Activated naive CD8-positive, alpha-beta T cell (primary cell): ENCODE measurements at regions not wholly inside any gene's neighbourhood (a gene's known extent, or its start where the extent isn't known, plus 50 kb on each side); places are given as distances from the start of the nearest gene placed in this dataset.

Experiments
- H3K27ac Mint-ChIP-seq: one replicate; pipeline ENCODE4 v1.8.0; 2021; ENCODE audit warnings: mixed read lengths
- H3K27me3 Mint-ChIP-seq: one replicate; pipeline ENCODE4 v1.8.0; 2021; ENCODE audit warnings: mixed read lengths
- H3K36me3 Mint-ChIP-seq: one replicate; pipeline ENCODE4 v1.8.0; 2021; ENCODE audit warnings: mixed read lengths
- H3K4me1 Mint-ChIP-seq: one replicate; pipeline ENCODE4 v1.8.0; 2021; ENCODE audit warnings: low read depth, mixed read lengths
- H3K4me3 Mint-ChIP-seq: one replicate; pipeline ENCODE4 v1.8.0; 2021; ENCODE audit warnings: mild to moderate bottlenecking, mixed read lengths
- H3K9me3 Mint-ChIP-seq: one replicate; pipeline ENCODE4 v1.8.0; 2021; ENCODE audit warnings: low read depth, mixed read lengths

DNA sequence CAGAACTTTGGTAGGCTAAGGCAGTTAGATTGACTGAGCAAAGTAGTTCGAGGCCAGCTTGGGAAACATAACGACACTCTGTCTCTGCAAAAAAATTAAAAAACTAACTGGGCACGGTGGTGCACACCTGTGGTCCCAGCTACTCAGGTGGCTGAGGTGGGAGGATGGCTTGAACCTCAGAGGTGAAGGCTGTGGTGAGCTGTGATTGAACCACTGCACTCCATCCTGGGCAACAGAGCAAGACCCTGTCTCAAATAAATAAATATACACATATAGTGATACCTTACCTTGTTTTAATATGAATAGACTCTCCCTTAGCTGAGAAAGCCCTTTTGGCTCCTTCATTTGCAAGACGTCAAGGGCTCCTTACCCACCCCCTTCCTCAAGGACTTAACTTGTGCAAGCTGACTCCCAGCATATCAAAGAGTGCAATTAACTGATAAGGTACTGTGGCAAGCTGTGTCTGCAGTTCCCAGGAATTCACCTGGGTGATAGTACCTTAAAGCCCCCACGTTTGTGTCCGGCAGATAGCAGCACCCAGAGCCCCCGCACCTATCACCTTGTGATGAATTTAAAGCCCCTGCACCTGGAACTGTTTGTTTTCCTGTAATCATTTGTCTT, 655.6 kb upstream of the GALNTL6 start:
- no peaks in the 10 kb centered on the region for H3K27me3 Mint-ChIP-seq
- H3K9me3 Mint-ChIP-seq = peaks cover 4% of the 10 kb centered on the region
- no peaks in the 10 kb centered on the region for H3K36me3 Mint-ChIP-seq
- H3K27ac Mint-ChIP-seq = no peak overlapping the region
- no peak overlapping the region for H3K4me3 Mint-ChIP-seq
- H3K4me1 Mint-ChIP-seq = no peaks in the 10 kb centered on the region

DNA sequence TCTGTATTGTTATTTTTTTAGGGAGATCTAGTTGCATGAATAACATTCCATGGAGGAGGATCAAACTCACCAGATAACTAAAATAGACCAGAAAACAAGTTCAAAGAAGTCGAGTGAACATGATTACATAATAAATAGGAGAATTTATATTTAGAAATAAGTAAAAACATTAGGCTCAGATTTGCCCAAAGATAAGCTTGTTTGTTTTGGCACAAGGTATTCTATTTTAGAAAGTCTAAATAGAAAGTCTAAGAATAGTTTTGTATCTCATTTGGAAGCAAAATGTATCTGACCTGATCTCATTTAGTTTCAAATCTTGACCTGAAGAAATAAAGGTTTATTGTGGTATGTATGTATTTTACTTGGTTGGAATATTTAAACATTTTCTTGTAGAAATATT, 670.6 kb upstream of the GALNTL6 start:
- Mint-ChIP-seq H3K27ac (no peak overlapping the region), H3K4me3 (no peak overlapping the region), H3K4me1 (no peaks in the 10 kb centered on the region), H3K27me3 (no peaks in the 10 kb centered on the region), H3K9me3 (peaks cover 6% of the 10 kb centered on the region), H3K36me3 (no peaks in the 10 kb centered on the region)

DNA sequence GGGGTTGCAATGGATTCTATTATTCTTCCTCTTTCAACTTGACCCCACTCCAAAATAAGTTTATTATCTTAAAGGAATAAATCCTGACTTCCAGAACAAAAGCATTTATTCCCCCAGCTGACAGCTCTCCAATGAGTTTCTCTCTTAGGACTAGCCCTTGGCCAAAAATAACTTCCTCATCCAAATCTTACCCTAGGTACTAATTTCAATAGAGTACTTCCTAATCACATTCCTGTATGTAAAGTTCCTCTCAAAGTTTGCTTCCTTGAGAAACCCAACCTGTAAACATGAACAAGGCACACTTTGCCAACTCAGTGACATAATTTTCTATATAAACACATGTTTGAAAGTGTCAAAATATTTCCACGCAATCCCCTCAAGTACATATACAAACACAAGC, 671.2 kb upstream of the GALNTL6 start:
- no peak overlapping the region for H3K27ac Mint-ChIP-seq
- H3K27me3 Mint-ChIP-seq = no peaks in the 10 kb centered on the region
- H3K36me3 Mint-ChIP-seq = no peaks in the 10 kb centered on the region
- peaks cover 6% of the 10 kb centered on the region for H3K9me3 Mint-ChIP-seq
- H3K4me3 Mint-ChIP-seq = no peak overlapping the region
- no peaks in the 10 kb centered on the region for H3K4me1 Mint-ChIP-seq

DNA sequence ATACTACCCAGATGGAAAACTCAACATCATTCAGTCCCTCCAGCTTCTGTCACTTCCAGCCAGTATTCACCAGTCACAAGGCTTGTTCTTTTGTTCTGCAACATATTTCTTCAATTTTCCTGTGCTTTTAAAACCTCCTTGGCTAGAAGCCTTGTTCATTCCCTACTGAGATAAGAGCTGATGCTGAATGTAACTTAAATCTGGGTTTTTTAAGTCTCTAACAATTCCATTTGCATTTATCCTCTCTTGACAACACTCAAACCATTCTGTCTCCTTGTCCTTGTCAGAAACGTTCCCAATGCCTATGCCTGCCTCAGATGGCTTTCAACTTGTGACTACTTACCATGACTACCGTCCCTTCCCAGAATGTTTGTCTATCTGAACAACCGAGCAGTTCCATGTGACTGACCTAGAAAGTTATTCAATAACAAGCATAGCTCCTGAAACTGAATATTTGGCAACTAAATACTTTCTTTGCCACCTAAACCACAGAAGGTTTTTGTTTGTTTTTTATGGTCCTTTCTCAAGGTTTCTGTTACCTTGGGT, 682.9 kb upstream of the GALNTL6 start:
- H3K4me3 Mint-ChIP-seq = no peak overlapping the region
- H3K27ac Mint-ChIP-seq = no peak overlapping the region
- no peaks in the 10 kb centered on the region for H3K36me3 Mint-ChIP-seq
- peaks cover 9% of the 10 kb centered on the region for H3K9me3 Mint-ChIP-seq
- H3K4me1 Mint-ChIP-seq = no peaks in the 10 kb centered on the region
- H3K27me3 Mint-ChIP-seq = no peaks in the 10 kb centered on the region

DNA sequence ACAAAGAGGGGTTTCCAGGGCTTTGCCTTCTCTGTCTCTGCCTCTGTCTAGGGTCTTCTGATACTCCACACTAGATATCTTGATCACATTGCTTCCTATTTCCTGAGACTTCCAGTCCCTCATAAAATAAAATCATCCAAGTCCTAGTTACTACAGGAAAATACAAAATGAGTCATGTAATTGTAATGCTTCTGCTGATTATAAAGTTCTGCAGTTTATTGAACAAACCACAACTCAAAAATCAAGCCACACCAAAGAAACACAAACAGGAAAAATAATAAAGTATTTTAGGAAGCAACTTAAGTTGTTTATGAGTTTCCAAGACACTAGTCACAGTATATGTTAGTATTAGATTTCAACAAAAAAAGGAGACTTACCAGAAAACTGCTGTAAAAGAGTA, 695.1 kb upstream of the GALNTL6 start:
- H3K4me3 Mint-ChIP-seq = no peak overlapping the region
- no peaks in the 10 kb centered on the region for H3K36me3 Mint-ChIP-seq
- no peaks in the 10 kb centered on the region for H3K4me1 Mint-ChIP-seq
- H3K27ac Mint-ChIP-seq = no peak overlapping the region
- H3K9me3 Mint-ChIP-seq = peaks cover 20% of the 10 kb centered on the region
- no peaks in the 10 kb centered on the region for H3K27me3 Mint-ChIP-seq

DNA sequence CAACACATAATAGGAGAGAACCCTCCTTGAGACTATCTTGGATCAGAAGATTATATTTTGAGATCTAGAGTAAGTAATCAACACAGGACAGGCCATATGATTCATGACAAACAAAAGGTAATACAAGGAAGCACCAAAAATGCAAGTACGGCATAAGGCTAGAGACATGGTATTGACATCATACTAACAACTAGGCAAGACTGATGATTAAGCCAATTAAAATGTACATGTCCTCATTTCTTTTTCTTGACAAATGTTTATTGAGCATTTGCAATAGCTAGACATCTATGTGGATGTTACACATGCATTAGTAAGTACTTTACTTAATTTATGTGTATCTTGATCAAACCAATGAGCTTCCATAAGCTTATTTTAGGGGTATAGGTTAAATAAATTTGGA, 695.7 kb upstream of the GALNTL6 start:
- no peak overlapping the region for H3K27ac Mint-ChIP-seq
- no peak overlapping the region for H3K4me3 Mint-ChIP-seq
- peaks cover 20% of the 10 kb centered on the region for H3K9me3 Mint-ChIP-seq
- H3K4me1 Mint-ChIP-seq = no peaks in the 10 kb centered on the region
- H3K27me3 Mint-ChIP-seq = no peaks in the 10 kb centered on the region
- no peaks in the 10 kb centered on the region for H3K36me3 Mint-ChIP-seq

DNA sequence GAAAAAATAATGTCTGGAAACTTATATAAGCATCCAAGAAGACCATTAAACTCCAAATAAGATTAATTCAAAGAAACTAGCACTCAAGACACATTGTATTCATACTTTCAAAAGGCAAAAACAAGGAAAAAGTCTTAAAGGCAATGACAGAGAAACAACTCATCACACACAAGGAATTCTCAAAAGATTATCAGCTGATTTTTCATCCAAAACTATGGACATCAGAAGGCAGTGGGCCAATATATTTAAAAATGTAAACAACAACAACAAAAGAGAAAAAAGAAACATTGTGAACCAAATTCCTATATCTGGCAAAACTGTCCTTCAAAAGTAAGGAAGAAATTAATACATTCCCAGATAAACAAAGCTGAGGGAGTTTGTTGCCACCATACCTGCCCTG, 711.4 kb upstream of the GALNTL6 start:
- Mint-ChIP-seq H3K9me3 (peaks cover 15% of the 10 kb centered on the region), H3K27me3 (no peaks in the 10 kb centered on the region), H3K4me1 (no peaks in the 10 kb centered on the region), H3K36me3 (no peaks in the 10 kb centered on the region), H3K4me3 (no peak overlapping the region), H3K27ac (no peak overlapping the region)

DNA sequence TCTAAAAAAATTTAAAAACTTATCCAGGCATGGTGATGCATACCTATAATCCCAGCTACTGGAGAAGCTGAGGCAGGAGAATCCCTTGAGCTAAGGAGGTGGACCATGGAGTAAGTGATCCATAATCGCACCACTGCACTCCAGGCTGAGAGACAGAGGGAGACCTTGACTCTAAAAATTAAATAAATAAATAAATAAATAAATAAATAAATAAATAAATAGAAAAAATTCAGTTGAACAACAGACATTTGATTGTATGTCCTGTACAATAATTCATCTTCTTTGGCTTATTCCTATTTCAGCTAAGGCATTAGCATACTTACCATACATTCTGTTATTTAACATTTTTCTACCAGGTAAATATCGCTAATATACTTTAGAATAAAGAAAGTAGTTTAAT, 726.1 kb upstream of the GALNTL6 start:
- Mint-ChIP-seq H3K9me3 (peaks cover 25% of the 10 kb centered on the region), H3K36me3 (no peaks in the 10 kb centered on the region)

DNA sequence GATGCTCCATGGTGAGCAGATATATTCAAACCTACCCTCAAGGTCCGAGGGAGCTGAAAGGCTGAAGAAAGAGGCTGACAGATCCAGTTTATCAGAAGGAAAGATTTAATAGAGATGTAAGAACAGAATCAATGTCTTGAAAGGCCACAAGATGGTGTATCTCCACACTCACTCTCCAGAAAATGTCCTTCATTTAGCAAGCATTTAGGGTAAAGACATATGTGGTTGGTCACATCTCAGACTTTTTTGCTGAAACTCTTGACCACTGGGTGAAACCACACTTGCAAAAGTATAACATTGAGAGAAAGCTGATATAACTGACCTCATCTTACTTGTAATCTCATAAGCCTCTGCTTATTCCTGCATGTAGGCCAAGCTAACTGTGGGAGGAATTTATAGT, 745.8 kb upstream of the GALNTL6 start:
- H3K36me3 Mint-ChIP-seq = no peaks in the 10 kb centered on the region
- H3K9me3 Mint-ChIP-seq = peaks cover 16% of the 10 kb centered on the region
- no peak overlapping the region for H3K27ac Mint-ChIP-seq
- no peak overlapping the region for H3K4me3 Mint-ChIP-seq
- no peaks in the 10 kb centered on the region for H3K4me1 Mint-ChIP-seq
- no peaks in the 10 kb centered on the region for H3K27me3 Mint-ChIP-seq

More for the DNA sequence above, 726.1 kb upstream of the GALNTL6 start:
- Mint-ChIP-seq H3K4me3 (no peak overlapping the region), H3K4me1 (no peaks in the 10 kb centered on the region), H3K27me3 (no peaks in the 10 kb centered on the region), H3K27ac (no peak overlapping the region)

DNA sequence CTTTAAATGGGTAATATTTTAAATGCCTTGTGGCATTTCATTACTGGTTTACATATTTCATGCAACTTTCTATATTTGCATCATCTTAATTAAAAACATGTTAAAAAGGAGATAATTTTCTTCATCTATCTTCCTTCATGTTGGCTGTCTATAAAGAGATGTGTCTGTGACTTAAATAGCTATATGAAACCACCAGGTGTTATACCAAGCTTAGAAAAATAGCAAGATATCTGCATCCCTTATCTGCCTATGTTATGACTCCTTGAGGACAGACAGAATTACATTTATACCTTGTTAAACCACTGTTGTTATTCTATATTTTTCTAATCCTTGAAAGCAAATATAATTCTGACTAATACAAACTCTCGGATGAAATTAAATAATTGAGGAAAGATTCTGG, 763.8 kb upstream of the GALNTL6 start:
- H3K9me3 Mint-ChIP-seq = peaks cover 6% of the 10 kb centered on the region
- no peak overlapping the region for H3K4me3 Mint-ChIP-seq
- H3K27ac Mint-ChIP-seq = no peak overlapping the region
- H3K36me3 Mint-ChIP-seq = no peaks in the 10 kb centered on the region
- H3K4me1 Mint-ChIP-seq = no peaks in the 10 kb centered on the region
- no peaks in the 10 kb centered on the region for H3K27me3 Mint-ChIP-seq

DNA sequence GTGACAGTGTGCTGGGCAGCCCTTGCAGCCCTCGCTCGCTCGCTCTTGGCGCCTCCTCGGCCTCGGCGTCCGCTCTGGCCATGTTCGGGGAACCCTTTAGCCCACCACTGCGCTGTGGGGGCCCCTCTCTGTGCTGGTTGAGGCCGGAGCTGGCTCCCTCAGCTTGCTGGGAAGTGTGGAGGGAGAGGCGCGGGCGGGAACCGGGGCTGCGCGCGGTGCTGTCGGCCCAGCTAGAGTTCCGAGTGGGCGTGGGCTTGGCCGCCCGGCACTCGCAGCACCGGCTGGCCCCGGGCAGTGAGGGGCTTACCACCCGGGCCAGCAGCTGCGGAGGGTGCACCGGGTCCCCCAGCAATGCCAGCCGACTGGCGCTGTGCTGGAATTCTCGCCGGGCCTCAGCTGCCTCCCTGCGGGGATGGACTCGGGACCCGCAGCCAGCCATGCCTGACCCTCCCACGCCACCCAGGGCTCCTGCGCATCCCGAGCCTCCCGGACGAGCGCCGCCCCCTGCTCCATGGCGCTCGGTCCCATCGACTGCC, 770.1 kb upstream of the GALNTL6 start:
- Mint-ChIP-seq H3K4me3 (no peak overlapping the region), H3K27ac (no peak overlapping the region), H3K9me3 (no peaks in the 10 kb centered on the region), H3K36me3 (no peaks in the 10 kb centered on the region), H3K4me1 (no peaks in the 10 kb centered on the region), H3K27me3 (no peaks in the 10 kb centered on the region)

DNA sequence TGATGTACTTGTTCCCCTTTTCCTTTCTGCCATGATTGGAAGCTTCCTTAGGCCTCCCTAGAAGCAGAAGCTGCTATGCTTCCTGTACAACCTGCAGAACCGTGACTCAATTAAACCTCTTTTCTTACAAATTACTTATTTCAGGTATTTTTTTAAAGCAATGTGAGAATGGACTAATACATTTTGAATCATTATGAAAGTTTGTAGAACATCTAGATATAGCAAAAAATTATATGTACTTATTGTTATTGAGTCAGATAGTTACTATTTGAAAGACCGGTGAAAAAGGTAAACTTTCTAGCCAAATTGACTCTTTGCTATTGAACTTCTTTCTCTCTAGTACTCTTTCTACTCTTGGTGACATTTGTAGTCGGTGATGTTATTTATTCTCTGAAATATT, 777.3 kb upstream of the GALNTL6 start:
- Mint-ChIP-seq H3K9me3 (no peaks in the 10 kb centered on the region), H3K36me3 (no peaks in the 10 kb centered on the region), H3K27ac (no peak overlapping the region), H3K27me3 (no peaks in the 10 kb centered on the region), H3K4me1 (no peaks in the 10 kb centered on the region), H3K4me3 (no peak overlapping the region)

DNA sequence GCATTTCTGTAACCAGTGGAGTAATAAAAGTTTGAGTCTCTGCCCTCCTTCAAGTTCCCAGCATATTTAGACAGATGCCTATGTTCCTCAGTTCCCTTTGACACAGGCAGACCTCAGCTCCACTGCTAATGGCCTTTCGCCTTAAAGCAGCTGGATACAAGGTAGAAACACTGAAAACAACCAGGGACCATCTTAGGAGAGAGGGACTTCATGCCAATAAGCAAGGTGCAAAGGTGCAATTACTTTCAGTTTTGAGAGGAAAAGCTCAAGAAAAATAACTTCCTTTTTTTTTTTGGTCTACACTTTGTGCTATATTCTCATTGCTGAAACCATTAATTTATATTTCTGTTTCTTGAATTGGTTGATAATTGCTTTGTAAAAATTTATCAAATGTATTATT, 781.9 kb upstream of the GALNTL6 start:
- Mint-ChIP-seq H3K4me3 (no peak overlapping the region), H3K9me3 (no peaks in the 10 kb centered on the region), H3K27me3 (no peaks in the 10 kb centered on the region), H3K27ac (no peak overlapping the region), H3K4me1 (no peaks in the 10 kb centered on the region), H3K36me3 (no peaks in the 10 kb centered on the region)

DNA sequence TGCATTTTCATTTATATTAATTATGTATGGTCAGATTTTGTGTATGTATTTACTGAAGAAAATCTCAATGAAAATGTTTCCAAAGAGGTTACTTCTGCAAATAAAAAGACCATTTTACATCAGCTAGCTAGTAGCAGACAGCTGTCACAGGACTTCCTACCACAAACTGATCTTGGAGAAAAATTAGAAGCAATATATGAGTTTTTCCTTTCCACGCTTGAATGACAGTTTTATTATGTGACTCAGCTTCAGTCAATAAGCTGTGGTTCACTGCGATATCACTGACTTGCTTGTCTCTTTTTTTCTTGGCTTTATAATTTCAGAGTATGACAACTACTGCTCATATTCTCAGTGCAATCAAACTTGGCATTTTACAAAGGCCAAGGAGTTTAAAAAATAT, 787.4 kb upstream of the GALNTL6 start:
- no peaks in the 10 kb centered on the region for H3K4me1 Mint-ChIP-seq
- no peaks in the 10 kb centered on the region for H3K36me3 Mint-ChIP-seq
- no peaks in the 10 kb centered on the region for H3K9me3 Mint-ChIP-seq
- no peaks in the 10 kb centered on the region for H3K27me3 Mint-ChIP-seq
- H3K27ac Mint-ChIP-seq = no peak overlapping the region
- H3K4me3 Mint-ChIP-seq = no peak overlapping the region

DNA sequence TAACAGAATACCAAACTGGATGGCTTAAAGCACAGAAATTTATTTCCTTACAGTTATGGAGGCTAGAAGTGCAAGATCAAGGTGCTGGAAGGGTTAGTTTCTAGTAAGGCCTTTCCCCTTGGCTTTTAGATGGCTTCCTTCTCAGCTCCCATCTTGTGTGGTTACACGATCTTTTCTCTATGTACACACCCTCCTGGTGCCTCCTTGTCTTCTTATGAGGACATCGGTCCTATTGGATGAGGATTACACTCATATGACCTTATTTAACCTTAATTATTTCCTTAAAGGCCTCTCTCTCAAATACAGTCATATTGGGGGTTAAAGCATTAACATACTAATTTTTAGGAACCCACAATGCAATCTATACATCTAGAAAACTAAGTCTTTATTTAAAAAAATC, 787.9 kb upstream of the GALNTL6 start:
- no peak overlapping the region for H3K27ac Mint-ChIP-seq
- no peaks in the 10 kb centered on the region for H3K36me3 Mint-ChIP-seq
- no peaks in the 10 kb centered on the region for H3K4me1 Mint-ChIP-seq
- no peaks in the 10 kb centered on the region for H3K9me3 Mint-ChIP-seq
- no peaks in the 10 kb centered on the region for H3K27me3 Mint-ChIP-seq
- H3K4me3 Mint-ChIP-seq = no peak overlapping the region

DNA sequence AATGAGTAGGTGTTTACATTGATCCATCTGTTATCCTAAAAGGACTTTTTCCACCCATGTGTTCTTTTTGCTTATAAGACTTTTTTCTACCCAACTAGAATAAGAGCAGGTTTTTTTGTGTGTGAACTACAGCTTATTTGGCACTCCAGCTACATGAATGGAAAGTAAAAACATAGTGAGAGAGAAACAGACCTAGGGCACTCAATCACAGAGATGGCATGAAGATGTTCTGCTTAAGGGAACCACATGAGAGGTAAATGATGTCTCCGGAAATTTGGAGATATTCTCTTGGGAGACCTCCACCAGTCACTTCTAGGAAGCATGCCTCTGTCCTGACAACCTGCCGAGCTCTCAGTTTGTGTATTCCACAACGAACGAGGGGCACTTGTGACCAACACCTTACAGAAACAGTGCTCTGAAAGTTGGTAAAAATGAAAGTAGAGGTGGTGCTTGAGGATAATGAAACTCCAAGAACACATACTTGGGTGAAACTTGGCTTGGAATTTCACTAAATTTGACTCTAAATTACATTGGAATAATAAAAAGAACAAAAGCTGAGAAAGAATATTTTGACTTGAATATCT, 788.4 kb upstream of the GALNTL6 start:
- Mint-ChIP-seq H3K4me1 (no peaks in the 10 kb centered on the region), H3K27ac (no peak overlapping the region), H3K36me3 (no peaks in the 10 kb centered on the region), H3K4me3 (no peak overlapping the region), H3K9me3 (no peaks in the 10 kb centered on the region), H3K27me3 (no peaks in the 10 kb centered on the region)
